Esophagus muscularis mucosa (tissue), 4 donors: ENCODE measurements at regions not wholly inside any gene's neighbourhood (a gene's known extent, or its start where the extent isn't known, plus 50 kb on each side); places are given as distances from the start of the nearest gene placed in this dataset.
"Not testable (repeated sequence)": the region's sequence is repeated elsewhere in the genome, so short reads cannot be mapped to it uniquely, and the experiment has no call there.

ENCODE experiments used
- DNase-seq: peaks from one replicate; pipeline ENCODE4 v3.0.0-alpha.2; 2017; ENCODE audit errors: extremely low spot score
- H3K27ac ChIP-seq, 4 donors: fragments of 200-600 bp; sonication (generic); replicated peaks in 1 of 4; 1 replicate in 3 of 4; 2 replicates in 1 of 4; pipeline ENCODE4 v1.5.1; 2016 to 2019; ENCODE audit warnings: mild to moderate bottlenecking in 1 of 4
- H3K27me3 ChIP-seq, 4 donors: fragments of 200-600 bp; sonication (generic); one replicate each; pipeline versions ENCODE4 v1.5.1 to v1.6.0; 2016 to 2019
- H3K36me3 ChIP-seq, 4 donors: fragments of 200-600 bp; sonication (generic); one replicate each; pipeline ENCODE4 v1.5.1; 2016 to 2019
- H3K4me1 ChIP-seq, 4 donors: fragments of 200-600 bp; sonication (generic); one replicate each; pipeline ENCODE4 v1.5.1; 2016 to 2019
- H3K4me3 ChIP-seq, 4 donors: fragments of 200-600 bp; sonication (generic); 1 replicate in 2 of 4; 2 replicates in 2 of 4; pipeline ENCODE4 v1.5.1; 2016 to 2019; ENCODE audit warnings: mild to moderate bottlenecking in 4 of 4, moderate library complexity in 1 of 4
- H3K9me3 ChIP-seq, 4 donors: fragments of 200-600 bp; sonication (generic); 1 replicate in 3 of 4; 2 replicates in 1 of 4; pipeline ENCODE4 v1.5.1; 2016 to 2019
- WGBS: methylation state at CpG from one replicate; pipeline ENCODE4 v1.1.5; 2018; 5-methylcytosine and 5-hydroxymethylcytosine counted together
- intact Hi-C: fragments of 100-400 bp; cut with DNase I; formaldehyde crosslinking; loops from one replicate; pipeline ENCODE4 v1.15.1; 2023
- small RNA-seq, 3 donors: library from RNA; depleted of rRNA; stranded (forward); fragments of <200 nt; gene quantifications; one replicate each; pipeline ENCODE3, GENCODE V24; 2016

- intact Hi-C loops, H3K4me1 ChIP-seq, H3K27ac ChIP-seq, H3K4me3 ChIP-seq, H3K9me3 ChIP-seq, DNase-seq, H3K27me3 ChIP-seq: not testable (repeated sequence)
- peaks cover 6 to 46% (median 30%) of the 10 kb centered on the region in 4 donors for H3K36me3 ChIP-seq
- 98% methylated on average over 25 of the region's 33 CpGs for WGBS
Observed at GRCh38 chr4:118634126-118634875, 50.9 kb upstream of the METTL14 start.

Small RNA genes in the stretch of these regions (small RNA-seq; reads per million reads assigned to genes)
- gene AC092670.1 (0 reads per million in 3 donors), gene RNU6-1054P (0 reads per million in 3 donors)
